ENCODE measurements at regions not wholly inside any gene's neighbourhood (a gene's known extent, or its start where the extent isn't known, plus 50 kb on each side); places are given as distances from the start of the nearest gene placed in this dataset.

GRCh38 chr11:29707924-29708323 is 308.9 kb downstream of the KCNA4 start:
- intact Hi-C loops (cut with micrococcal nuclease): no loop called here
- POLR2A ChIA-PET: no interaction called here
- Histone ChIP-seq H3K4me1 (ENCODE audit: control insufficient read depth, extremely low read depth, insufficient read depth, low read length) (no peaks in the 10 kb centered on the region), H3K4me3 (replicated peaks in 1 of 3; ENCODE audit: insufficient read depth in 1 of 3, low read depth in 1 of 3, low read length in 3 of 3) (no peak overlapping the region), H3K27me3 (ENCODE audit: control insufficient read depth in 2 of 2, insufficient read depth in 2 of 2, low read length in 2 of 2) (no peaks in the 10 kb centered on the region), H3K27ac (ENCODE audit: insufficient read depth, low read depth, low read length) (no peak overlapping the region), H3K9me3 (replicated peaks; ENCODE audit: control insufficient read depth, insufficient read depth, low read length) (no peaks in the 10 kb centered on the region), H2AFZ (ENCODE audit: low read depth, low read length) (no peak overlapping the region), H4K20me1 (replicated peaks; ENCODE audit: control insufficient read depth, extremely low read depth, insufficient read depth, low read length) (no peaks in the 10 kb centered on the region), H3K9ac (replicated peaks; ENCODE audit: extremely low read depth, insufficient read depth, low read length) (no peak overlapping the region), H3K4me2 (ENCODE audit: insufficient read depth, low read length) (no peak overlapping the region), H3K9me1 (replicated peaks; ENCODE audit: control insufficient read depth, extremely low read depth, insufficient read depth, low read length) (no peaks in the 10 kb centered on the region), H3K36me3 (ENCODE audit: control insufficient read depth in 2 of 2, extremely low read depth in 1 of 2, insufficient read depth in 2 of 2, low read length in 2 of 2) (no peaks in the 10 kb centered on the region), H3K79me2 (ENCODE audit: control insufficient read depth, insufficient read depth, low read length) (no peaks in the 10 kb centered on the region)
- DNase-seq (ENCODE audit: low read depth, low spot score): no peak
- TF ChIP-seq EZH2 (IDR thresholded peaks at IDR 0.05; ENCODE audit: borderline replicate concordance, low read depth, low read length, severe bottlenecking) (no peak), JUN (IDR thresholded peaks at IDR 0.05; ENCODE audit: borderline replicate concordance, insufficient read depth, insufficient read length, low read depth) (no peak), CTCF (IDR thresholded peaks at IDR 0.05; ENCODE audit: extremely low read depth in 1 of 2, insufficient read depth in 1 of 2, low read depth in 1 of 2, low read length in 2 of 2) (no peak), POLR2AphosphoS5 (IDR thresholded peaks at IDR 0.05; ENCODE audit: insufficient read depth, low read depth, low read length) (no peak), MYC (IDR thresholded peaks at IDR 0.05; ENCODE audit: low read depth, low read length) (no peak)
- FAIRE-seq: no peak
- dilution Hi-C loops (cut with MboI; ENCODE audit: extremely low pct_ligation_motif_present, low sequenced_read_pairs): no loop called here
- CTCF ChIA-PET: no interaction called here
- BruUV-seq (replicated peaks): no TSS peak

- ChIA-PET CTCF (no interaction called here), POLR2A (no interaction called here)
- Histone ChIP-seq H3K9me3 (replicated peaks; ENCODE audit: control insufficient read depth, insufficient read depth, low read length) (no peaks in the 10 kb centered on the region), H3K79me2 (ENCODE audit: control insufficient read depth, insufficient read depth, low read length) (no peaks in the 10 kb centered on the region), H3K27ac (ENCODE audit: insufficient read depth, low read depth, low read length) (no peak overlapping the region), H3K27me3 (ENCODE audit: control insufficient read depth in 2 of 2, insufficient read depth in 2 of 2, low read length in 2 of 2) (no peaks in the 10 kb centered on the region), H3K4me1 (ENCODE audit: control insufficient read depth, extremely low read depth, insufficient read depth, low read length) (no peaks in the 10 kb centered on the region), H3K4me3 (replicated peaks in 1 of 3; ENCODE audit: insufficient read depth in 1 of 3, low read depth in 1 of 3, low read length in 3 of 3) (no peak overlapping the region), H3K4me2 (ENCODE audit: insufficient read depth, low read length) (no peak overlapping the region), H3K9me1 (replicated peaks; ENCODE audit: control insufficient read depth, extremely low read depth, insufficient read depth, low read length) (no peaks in the 10 kb centered on the region), H2AFZ (ENCODE audit: low read depth, low read length) (no peak overlapping the region), H4K20me1 (replicated peaks; ENCODE audit: control insufficient read depth, extremely low read depth, insufficient read depth, low read length) (no peaks in the 10 kb centered on the region), H3K36me3 (ENCODE audit: control insufficient read depth in 2 of 2, extremely low read depth in 1 of 2, insufficient read depth in 2 of 2, low read length in 2 of 2) (no peaks in the 10 kb centered on the region), H3K9ac (replicated peaks; ENCODE audit: extremely low read depth, insufficient read depth, low read length) (no peak overlapping the region)
- FAIRE-seq: no peak
- DNase-seq (ENCODE audit: low read depth, low spot score): no peak
- intact Hi-C loops (cut with micrococcal nuclease): no loop called here
- BruUV-seq (replicated peaks): no TSS peak
- TF ChIP-seq EZH2 (IDR thresholded peaks at IDR 0.05; ENCODE audit: borderline replicate concordance, low read depth, low read length, severe bottlenecking) (no peak), CTCF (IDR thresholded peaks at IDR 0.05; ENCODE audit: extremely low read depth in 1 of 2, insufficient read depth in 1 of 2, low read depth in 1 of 2, low read length in 2 of 2) (no peak), POLR2A (IDR thresholded peaks at IDR 0.05; ENCODE audit: low read depth, low read length) (no peak), POLR2AphosphoS5 (IDR thresholded peaks at IDR 0.05; ENCODE audit: insufficient read depth, low read depth, low read length) (no peak)
- dilution Hi-C loops (cut with MboI; ENCODE audit: extremely low pct_ligation_motif_present, low sequenced_read_pairs): no loop called here
Observed at GRCh38 chr11:29685361-29685760, 331.5 kb downstream of the KCNA4 start.
